ENCODE measurements at regions not wholly inside any gene's neighbourhood (a gene's known extent, or its start where the extent isn't known, plus 50 kb on each side); places are given as distances from the start of the nearest gene placed in this dataset.

DNA sequence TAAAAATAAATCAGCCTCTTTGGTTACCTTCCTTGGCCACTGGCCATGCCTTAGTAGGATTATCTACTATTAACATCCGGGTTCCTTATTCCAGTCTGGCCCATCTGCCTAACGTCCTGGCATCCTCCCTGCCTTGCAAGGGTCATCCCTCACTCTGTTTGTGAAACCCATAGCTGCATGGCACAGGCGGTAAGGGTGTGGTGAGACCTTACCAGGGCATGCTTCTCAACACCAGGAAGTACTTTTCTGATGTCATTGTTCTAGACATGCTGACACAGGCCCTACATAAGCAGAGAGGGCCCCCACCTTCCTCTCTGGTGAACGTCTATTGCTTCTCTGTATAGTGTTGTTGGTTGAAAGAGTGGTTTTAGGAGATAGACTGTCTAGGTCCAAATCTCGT lies 296.8 kb upstream of the SPRED2 start:
- no peak for TF ChIP-seq CEBPB (IDR thresholded peaks at IDR 0.05)
- TF ChIP-seq TCF12 (IDR thresholded peaks at IDR 0.05; ENCODE audit: low read depth) = no peak
- TF ChIP-seq NFIC (IDR thresholded peaks at IDR 0.05) = no peak

DNA sequence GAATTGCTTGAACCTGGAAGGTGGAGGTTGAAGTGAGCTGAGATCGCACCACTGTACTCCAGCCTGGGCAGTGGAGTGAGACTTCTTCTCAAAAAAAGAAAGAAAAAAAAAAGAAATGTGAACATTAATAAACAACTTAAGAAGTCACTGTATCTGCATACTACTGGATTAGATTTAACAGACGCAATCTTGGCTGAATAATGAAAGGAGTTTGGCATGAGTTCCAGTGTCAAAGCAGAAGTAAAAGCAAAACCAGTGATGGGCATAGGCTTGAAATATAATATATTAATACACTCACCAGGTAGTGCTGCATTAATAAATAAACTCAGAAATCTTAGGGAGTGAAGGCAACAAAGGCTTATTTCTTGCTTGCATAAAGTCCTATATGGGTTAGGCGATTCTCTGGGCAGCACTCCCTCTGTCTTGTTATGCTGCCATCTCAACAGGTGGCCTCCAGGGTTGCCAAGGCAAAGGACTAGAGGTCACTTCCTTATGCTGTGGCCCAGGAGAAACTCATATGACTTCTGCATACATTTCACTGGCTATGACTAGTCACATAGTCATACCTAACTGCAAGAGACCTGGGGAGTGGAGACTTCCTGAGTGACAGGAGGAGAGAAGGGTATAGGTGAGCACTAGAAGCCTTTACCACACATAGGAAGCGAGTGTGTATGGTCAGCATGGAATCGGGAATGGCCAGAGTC lies 296.2 kb upstream of the SPRED2 start:
- no peak for TF ChIP-seq TCF12 (IDR thresholded peaks at IDR 0.05; ENCODE audit: low read depth)
- TF ChIP-seq NFIC (IDR thresholded peaks at IDR 0.05) = no peak
- TF ChIP-seq RAD21 (IDR thresholded peaks at IDR 0.05; ENCODE audit: low read depth) = no peak
- TF ChIP-seq TAF1 (IDR thresholded peaks at IDR 0.05; ENCODE audit: low read depth) = no peak
- no peak for TF ChIP-seq FOXM1 (IDR thresholded peaks at IDR 0.05; ENCODE audit: borderline replicate concordance, low read depth)
- no peak for TF ChIP-seq YY1 (IDR thresholded peaks at IDR 0.05; ENCODE audit: low read depth)
- TF ChIP-seq, protein P1, sequence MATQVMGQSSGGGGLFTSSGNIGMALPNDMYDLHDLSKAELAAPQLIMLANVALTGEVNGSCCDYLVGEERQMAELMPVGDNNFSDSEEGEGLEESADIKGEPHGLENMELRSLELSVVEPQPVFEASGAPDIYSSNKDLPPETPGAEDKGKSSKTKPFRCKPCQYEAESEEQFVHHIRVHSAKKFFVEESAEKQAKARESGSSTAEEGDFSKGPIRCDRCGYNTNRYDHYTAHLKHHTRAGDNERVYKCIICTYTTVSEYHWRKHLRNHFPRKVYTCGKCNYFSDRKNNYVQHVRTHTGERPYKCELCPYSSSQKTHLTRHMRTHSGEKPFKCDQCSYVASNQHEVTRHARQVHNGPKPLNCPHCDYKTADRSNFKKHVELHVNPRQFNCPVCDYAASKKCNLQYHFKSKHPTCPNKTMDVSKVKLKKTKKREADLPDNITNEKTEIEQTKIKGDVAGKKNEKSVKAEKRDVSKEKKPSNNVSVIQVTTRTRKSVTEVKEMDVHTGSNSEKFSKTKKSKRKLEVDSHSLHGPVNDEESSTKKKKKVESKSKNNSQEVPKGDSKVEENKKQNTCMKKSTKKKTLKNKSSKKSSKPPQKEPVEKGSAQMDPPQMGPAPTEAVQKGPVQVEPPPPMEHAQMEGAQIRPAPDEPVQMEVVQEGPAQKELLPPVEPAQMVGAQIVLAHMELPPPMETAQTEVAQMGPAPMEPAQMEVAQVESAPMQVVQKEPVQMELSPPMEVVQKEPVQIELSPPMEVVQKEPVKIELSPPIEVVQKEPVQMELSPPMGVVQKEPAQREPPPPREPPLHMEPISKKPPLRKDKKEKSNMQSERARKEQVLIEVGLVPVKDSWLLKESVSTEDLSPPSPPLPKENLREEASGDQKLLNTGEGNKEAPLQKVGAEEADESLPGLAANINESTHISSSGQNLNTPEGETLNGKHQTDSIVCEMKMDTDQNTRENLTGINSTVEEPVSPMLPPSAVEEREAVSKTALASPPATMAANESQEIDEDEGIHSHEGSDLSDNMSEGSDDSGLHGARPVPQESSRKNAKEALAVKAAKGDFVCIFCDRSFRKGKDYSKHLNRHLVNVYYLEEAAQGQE (IDR thresholded peaks at IDR 0.05; ENCODE audit: low read depth) = no peak
- TF ChIP-seq EGR1 (IDR thresholded peaks at IDR 0.05) = no peak
- TF ChIP-seq TEAD4 (IDR thresholded peaks at IDR 0.05) = no peak
- TF ChIP-seq, protein P2, sequence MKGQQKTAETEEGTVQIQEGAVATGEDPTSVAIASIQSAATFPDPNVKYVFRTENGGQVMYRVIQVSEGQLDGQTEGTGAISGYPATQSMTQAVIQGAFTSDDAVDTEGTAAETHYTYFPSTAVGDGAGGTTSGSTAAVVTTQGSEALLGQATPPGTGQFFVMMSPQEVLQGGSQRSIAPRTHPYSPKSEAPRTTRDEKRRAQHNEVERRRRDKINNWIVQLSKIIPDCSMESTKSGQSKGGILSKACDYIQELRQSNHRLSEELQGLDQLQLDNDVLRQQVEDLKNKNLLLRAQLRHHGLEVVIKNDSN (IDR thresholded peaks at IDR 0.05) = no peak
- TF ChIP-seq ZBTB7A (IDR thresholded peaks at IDR 0.05; ENCODE audit: low read depth) = no peak
- no peak for TF ChIP-seq EP300 (IDR thresholded peaks at IDR 0.05; ENCODE audit: borderline replicate concordance)
- TF ChIP-seq CEBPB (IDR thresholded peaks at IDR 0.05) = no peak

DNA sequence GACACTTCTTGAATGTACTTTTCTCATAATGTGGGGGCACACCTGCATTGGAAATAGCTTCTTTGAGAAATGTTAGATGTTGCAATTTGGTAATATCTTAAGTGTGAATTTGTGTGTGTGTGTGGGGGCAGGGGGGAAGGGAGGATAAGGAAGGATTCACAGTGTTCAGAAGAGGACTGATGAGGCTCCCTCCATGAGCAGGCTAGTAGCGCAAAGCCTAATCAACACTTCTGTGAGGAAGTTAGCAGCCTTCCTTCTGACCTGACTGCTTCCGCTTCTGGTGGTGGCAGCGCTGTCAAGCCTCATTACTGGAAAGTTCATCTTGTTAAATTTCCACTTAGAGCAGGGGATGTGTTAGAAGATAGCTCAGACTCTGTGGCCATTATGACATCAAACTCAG lies 295.4 kb upstream of the SPRED2 start:
- TF ChIP-seq, protein P2 (IDR thresholded peaks at IDR 0.05) = no peak
- TF ChIP-seq NFIC (IDR thresholded peaks at IDR 0.05) = no peak
- TF ChIP-seq RAD21 (IDR thresholded peaks at IDR 0.05; ENCODE audit: low read depth) = no peak
- TF ChIP-seq ZBTB7A (IDR thresholded peaks at IDR 0.05; ENCODE audit: low read depth) = no peak
- no peak for TF ChIP-seq CREB1 (IDR thresholded peaks at IDR 0.05; ENCODE audit: low read depth)
- TF ChIP-seq CEBPB (IDR thresholded peaks at IDR 0.05) = no peak

DNA sequence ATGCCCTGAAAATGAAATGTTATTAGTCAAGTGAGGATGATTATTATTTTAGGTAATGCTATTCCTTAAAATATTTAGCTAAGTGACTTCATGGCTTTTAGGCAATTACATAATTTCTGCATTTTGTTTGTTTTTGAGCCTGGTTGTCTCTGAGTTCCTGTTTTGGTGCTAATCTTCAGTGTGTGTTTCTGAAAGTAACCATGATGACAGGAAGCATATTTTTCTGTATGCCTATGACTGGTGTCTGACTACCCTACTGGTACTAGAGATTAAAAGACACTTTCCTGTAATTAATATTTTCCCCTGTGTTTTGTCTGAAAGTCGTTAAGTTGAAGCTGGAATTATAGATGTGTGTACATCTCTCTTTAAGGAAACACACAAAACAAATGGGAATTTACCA lies 295.0 kb upstream of the SPRED2 start:
- TF ChIP-seq, protein P1 (IDR thresholded peaks at IDR 0.05; ENCODE audit: low read depth) = no peak
- TF ChIP-seq, protein P3, sequence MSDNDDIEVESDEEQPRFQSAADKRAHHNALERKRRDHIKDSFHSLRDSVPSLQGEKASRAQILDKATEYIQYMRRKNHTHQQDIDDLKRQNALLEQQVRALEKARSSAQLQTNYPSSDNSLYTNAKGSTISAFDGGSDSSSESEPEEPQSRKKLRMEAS (IDR thresholded peaks at IDR 0.05) = no peak
- TF ChIP-seq CREB1 (IDR thresholded peaks at IDR 0.05; ENCODE audit: low read depth) = no peak
- no peak for TF ChIP-seq CEBPB (IDR thresholded peaks at IDR 0.05)
- no peak for TF ChIP-seq TCF12 (IDR thresholded peaks at IDR 0.05; ENCODE audit: low read depth)
- no peak for TF ChIP-seq EP300 (IDR thresholded peaks at IDR 0.05; ENCODE audit: borderline replicate concordance)
- TF ChIP-seq, protein P2 (IDR thresholded peaks at IDR 0.05) = no peak
- no peak for TF ChIP-seq YY1 (IDR thresholded peaks at IDR 0.05; ENCODE audit: low read depth)
- no peak for TF ChIP-seq EGR1 (IDR thresholded peaks at IDR 0.05)
- no peak for TF ChIP-seq NFIC (IDR thresholded peaks at IDR 0.05)
- TF ChIP-seq FOXM1 (IDR thresholded peaks at IDR 0.05; ENCODE audit: borderline replicate concordance, low read depth) = no peak
- no peak for TF ChIP-seq RAD21 (IDR thresholded peaks at IDR 0.05; ENCODE audit: low read depth)
- TF ChIP-seq ZBTB7A (IDR thresholded peaks at IDR 0.05; ENCODE audit: low read depth) = no peak
- TF ChIP-seq TEAD4 (IDR thresholded peaks at IDR 0.05) = no peak

DNA sequence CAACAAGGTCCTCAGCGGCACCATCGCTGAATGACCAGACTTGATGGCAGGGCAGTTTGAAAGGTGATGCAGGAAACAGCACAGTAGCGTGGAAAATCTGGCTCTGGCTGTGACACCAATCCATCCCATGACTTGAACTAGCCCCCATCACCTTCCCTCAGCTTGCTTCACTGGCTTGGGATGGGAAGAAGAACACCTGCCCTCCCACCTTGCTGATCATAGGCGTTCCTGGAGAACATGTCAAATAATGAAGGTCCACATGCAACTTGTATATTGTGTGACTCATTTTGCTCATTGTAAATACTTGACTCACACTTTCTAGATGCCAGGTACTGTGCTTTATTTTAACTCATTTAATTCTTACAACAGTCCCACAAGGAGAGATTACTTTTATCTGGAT lies 292.4 kb upstream of the SPRED2 start:
- TF ChIP-seq FOXM1 (IDR thresholded peaks at IDR 0.05; ENCODE audit: borderline replicate concordance, low read depth) = no peak

DNA sequence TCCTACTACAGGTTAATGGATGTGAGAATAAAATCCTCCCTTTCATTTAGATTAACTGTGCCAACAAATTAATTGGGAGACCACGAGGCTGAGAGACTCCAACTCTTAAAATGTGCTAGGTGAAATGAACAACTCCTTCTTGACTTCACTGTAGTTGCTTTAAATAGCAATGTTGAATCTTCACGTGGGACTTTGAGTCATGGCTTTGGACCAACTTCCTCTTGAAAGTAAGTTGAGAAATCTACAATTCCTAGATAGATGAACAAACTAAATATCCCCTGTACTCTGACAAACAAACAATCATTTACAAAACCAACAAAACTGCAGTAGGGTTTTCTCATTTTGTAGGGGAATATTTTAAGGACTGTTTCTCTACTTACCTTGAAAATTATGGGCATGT lies 291.9 kb upstream of the SPRED2 start:
- no peak for TF ChIP-seq YY1 (IDR thresholded peaks at IDR 0.05; ENCODE audit: low read depth)
- TF ChIP-seq, protein P3 (IDR thresholded peaks at IDR 0.05) = no peak
- TF ChIP-seq CREB1 (IDR thresholded peaks at IDR 0.05; ENCODE audit: low read depth) = no peak
- TF ChIP-seq EP300 (IDR thresholded peaks at IDR 0.05; ENCODE audit: borderline replicate concordance) = no peak
- TF ChIP-seq, protein P2 (IDR thresholded peaks at IDR 0.05) = no peak
